ENCODE measurements at regions not wholly inside any gene's neighbourhood (a gene's known extent, or its start where the extent isn't known, plus 50 kb on each side); places are given as distances from the start of the nearest gene placed in this dataset.

DNA sequence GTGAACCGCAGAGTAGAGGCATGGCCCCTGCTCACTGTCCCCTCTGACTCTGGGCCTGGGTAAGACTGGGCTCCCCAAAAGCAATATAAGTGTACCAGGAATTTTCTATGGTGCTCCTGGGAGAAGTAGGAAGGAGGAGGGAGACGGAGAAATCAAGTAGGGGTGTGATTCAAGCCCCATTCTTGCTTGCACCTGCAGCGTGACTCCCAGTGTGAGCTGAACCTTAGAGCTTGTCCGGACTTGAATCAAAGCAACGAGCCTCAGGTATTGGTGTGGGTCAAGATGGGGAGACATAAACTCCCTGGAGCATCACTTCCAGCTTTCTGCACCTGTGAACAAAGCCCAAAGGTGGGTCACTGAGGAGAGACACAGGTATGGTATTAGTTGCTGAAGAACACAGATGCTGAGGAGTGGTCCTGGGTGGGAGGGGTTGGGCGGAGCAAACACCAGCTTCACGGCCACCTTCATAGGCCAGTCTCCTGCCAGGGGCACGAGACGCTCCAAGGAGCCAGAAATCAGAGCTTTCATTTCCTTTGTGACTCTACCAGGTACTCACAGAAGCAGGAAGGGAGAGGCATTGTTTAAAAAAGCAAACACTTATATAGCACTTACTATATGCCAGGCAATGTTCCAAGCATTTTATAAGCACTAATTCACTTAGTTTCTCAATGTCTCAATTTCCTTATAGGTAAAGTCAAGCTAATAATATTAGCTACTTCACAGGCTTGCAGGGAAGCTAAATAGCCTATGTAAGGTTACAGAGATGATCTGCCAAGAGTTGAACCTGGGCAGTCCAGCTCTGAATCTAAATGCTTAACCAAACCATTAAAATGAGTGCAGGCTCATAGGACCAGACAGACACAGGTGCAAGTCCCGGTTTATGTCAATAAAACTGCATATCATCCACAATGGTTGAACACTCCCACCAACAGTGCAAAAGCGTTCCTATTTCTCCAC, 775.3 kb downstream of the UQCRFS1 start:
- TF ChIP-seq YY1 (IDR thresholded peaks at IDR 0.05; ENCODE audit: insufficient read depth, insufficient read length) (no peak), SUZ12 (IDR thresholded peaks at IDR 0.05; ENCODE audit: extremely low read depth, insufficient read depth, insufficient read length) (no peak), ZNF274 (IDR thresholded peaks at IDR 0.05; ENCODE audit: low read depth, low read length) (no peak)

Data from NT2/D1 (cell line).